ENCODE measurements at regions not wholly inside any gene's neighbourhood (a gene's known extent, or its start where the extent isn't known, plus 50 kb on each side); places are given as distances from the start of the nearest gene placed in this dataset.

DNA sequence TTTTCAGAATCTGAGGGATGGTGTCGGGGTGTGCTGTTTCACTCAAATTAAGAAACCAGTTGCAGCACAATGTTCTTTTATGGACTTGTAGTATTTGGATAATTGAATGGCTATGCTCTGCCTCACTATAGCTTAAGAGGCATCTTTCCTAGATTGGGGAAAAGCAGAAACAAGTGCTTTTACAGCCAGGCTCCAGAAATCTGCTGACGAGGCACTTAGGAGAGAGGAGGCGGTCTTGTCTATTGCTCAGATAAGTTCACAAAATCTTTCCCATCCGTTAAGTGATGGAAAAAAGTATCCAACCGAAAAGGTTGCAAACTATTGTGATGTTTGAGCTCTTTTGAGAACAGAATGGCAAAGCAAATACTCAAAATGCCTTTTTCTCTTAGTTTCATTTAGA lies 336.1 kb upstream of the RARB start:
- no peak for DNase-seq

DNA sequence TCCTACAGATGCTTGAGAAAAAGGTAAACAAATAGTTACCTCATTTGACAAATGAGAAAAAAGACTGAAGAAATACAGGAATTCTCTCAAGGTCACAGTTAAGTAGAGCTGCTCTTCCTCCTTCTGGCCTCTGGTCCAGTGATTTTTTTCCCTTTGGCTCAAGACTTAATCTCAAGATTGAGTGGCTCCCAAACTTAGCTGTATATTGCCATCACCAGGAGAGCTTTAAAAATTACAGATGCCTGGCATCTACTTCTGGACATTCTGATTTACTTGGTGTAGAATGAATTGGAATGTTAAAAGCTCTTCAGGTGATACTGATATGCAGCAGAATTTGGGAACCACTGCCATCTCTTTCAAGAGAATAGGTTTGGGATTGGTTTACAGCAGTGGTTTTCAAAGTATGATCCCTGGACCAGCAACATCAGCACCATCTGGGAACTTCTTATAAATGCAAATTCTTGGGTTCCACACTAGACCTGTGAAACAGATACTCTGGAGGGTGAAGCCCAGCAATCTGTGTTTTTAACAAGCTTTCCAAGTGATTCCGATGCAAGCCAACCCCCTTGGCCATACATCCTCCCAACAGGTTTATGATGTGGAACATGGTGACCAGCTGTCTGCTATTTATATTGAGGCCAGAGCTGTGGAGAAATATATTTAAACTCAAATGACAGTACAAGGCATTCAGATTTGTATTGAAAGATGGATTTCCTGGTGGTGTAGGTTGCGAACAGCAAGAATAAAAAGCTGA lies 333.0 kb upstream of the RARB start:
- DNase-seq = no peak

DNA sequence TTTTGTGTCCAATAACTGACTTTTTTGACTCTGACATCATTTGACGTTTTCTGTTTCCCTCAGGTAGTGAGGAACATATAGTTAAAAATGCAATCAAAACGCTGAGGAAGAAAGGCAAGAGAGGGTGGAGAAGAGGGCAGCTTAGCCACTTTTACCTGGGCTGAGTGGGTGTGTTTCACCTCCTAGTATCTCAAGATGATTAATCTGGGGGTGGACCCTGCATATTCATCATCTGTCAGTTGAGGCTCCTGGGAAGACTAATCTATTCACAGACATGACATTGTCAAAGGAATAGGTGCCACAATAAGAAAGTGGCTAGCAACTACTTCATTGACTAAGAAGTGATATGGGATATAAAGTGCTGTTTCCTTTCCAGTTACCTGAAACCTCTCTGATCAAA lies 331.5 kb upstream of the RARB start:
- DNase-seq = no peak

DNA sequence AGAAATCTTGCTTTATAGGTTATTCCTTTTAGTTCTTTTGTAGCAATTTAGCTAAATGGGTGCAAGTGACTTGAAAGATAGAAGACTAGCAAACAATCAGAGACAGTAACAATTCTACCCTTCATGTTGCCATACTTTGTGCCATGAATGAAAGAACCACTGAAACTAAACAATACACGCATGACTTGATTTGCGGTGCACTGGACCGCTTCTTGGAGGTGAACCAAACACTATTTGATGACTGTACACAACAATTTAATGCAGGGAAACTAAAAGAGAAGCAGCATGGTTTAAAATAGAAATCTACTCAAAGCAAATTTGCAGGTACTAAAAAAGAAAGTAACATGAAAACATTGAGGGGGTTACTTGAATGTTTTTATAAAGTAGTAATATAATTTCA lies 331.0 kb upstream of the RARB start:
- no peak for DNase-seq

DNA sequence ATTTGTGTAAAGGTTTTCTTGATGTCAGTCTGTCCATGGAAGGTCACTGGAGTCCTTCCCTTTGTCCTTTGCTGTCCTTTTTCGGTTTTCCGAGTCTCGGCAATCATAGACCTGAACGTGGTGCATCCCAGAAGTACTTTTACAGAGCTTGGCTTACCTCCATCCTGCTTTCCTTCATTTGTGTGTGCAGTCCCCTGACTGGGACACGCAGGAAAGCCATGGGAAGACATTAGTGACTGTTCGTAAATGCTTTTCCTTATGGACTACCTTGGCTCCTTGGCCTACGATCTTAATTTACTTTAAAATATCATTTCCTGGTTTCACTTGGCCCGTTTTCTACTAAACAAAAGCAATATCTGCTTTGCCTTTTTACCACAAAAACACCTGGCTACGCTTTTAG lies 328.4 kb upstream of the RARB start:
- peak in 2 of 3 donors; percentile 10 to 24 for DNase-seq

DNA sequence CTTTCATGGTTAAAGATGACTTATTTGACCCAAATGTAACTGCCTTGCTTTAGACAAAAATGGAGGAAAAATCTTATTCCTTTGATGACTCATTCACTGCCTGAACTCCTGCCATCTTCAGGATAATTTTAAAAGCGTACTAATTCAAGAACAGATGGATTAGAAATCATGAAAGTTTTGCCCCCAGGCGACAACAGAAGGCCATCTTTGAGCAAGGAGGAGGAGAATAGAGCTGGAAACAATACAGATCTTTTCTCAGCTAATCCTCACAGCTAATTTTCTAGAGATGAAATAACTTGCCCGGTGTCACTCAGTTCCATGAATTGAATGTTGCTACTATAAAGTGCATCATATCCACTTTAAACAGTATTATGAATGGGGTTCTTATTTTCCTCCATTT lies 324.7 kb upstream of the RARB start:
- no peak for DNase-seq

DNA sequence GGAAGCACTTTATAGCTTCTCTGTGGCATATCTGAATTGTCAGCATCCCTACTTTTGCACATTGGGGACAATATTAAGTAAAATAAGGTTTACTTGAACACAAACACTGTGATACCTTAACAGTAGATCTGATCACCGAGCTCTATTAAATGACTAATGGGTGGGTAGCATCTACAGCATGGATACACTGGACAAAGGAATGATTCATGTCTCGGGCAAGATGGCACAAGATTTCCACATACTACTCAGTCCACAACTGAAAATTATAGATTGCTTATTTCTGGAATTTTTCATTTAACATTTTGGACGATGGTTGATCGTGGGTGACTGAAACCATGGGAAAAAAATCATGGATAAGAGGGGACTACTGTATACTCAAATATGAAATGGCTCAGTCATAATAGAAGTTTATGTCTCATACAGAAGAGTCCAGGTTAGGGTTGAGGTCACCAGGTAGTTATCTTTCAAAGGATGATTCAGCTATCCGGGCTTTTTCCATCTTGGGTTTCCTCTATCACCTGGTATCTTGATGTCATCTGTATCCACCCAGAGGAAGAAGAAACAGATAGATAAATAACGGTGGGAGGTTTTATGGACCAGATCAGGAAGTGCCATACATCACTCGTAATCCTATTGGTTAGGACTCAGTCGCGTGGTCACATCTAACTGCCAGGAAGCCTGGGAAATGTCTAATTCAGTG lies 320.0 kb upstream of the RARB start:
- DNase-seq = no peak

DNA sequence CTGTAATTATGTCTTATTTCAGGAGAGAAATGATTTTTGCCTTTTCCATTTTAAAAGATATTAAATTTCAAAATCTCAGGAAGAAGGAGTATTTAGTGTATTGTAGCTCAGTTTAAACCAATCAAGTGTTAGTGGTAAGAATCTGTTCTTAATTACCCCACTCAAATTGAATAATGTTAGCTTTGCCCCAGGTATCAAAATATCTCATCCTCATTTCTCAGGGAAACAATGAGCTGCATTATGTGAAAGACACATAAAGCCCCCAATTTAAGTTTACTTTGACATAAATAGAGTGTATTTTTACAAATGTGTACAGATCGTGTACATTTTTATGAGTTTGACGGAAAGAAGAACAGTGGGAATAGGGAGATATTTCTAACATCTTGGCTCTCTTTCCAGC lies 317.4 kb upstream of the RARB start:
- DNase-seq = no peak

DNA sequence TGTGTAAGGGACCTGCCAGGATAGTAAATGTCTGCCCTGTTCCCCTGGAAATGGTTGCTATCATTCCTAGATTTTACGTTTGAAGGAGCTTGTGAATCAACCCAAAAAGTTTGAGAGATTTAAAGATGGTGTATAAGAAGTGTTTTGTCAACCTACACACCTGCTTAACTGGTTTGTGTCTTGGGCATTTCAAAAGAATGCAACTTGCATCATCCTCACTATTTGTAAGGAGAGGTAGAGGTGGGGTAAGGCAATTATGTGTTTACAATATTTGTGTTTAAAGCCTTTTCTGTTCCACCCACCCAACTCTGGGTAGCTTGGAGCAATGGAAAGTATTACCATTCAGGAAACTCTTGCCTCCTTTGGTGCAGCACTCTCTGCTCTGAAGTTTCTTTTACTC lies 314.2 kb upstream of the RARB start:
- DNase-seq = no peak

DNA sequence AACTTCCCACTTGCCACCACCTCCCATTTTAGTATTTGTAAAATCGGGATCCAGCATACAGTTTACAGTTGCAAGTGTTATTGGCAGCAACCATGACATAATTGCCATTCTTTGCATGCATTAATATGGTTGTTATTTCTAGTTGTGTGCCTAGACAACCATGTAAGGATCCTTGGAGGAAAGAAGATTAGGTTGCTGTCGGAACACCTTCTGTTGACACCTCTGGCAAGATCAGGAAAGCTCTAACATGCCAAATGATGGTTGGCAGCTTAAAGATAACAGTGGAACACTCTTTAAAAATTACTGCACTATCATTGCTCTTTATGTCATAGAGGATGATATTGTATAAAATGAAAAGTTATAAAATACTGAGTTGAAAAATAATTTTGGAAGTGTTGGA lies 313.5 kb upstream of the RARB start:
- DNase-seq = no peak

DNA sequence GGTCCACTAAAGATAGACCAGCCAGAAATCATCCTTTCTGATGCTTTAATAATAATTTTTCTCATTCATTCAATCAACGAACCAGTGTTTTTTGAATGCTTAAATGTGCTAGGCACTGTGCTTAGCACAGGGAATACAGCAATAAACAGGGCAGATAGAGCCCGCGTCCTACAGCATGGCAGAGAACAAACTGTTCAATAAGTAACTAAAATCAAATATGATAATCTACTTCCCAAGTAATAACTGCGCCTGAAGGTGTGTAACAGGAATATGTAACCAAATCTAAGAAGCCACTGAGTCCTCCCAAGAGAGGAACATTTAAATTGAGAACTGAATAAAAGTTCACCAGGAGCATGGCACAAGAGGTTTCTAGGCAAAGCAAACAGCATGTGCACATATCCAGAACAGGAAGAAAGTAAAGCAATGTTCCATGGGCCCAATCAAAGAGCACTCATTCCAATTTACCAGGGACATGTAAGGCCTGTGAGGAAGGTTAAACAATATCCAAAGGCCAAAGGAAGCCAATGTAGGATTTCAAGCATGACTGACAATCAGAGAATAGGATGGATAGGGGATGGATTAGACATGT lies 311.0 kb upstream of the RARB start:
- DNase-seq = no peak

DNA sequence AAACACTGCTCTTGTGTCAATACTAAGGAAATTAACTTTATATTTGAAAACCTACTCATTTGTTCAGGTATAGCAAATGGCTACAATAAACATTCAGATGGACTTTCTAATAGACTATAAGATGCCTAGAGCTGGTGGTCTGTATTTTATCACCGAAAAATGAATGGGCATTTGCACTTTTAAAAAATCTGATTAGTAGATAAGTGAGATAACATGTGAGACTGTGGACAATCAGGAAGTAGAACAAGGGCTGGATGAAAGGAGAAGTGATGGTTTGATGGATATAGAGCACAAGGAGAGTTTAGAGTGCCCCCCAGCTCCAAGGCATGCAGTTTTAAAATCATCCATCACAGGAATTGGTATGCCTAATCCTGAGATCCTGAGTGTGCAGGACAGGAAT lies 308.4 kb upstream of the RARB start:
- no peak for DNase-seq

DNA sequence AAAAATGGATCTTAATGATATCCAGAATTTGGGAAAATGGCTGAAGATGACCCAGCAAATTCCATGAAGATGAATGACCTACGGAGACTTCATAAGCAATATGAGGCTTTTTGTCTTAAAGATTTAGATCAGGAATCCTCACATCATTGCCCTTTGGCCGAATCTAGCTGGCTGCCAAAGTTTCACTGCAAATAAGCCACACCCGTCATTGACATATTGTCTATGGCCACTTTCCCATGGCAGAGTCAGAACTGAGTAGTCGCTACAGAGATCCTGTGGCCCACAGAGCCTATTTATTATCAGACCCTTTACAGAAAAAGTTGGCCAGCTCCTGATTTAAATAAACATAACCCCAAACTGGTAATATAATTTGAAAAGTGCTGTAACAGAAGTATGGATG lies 307.4 kb upstream of the RARB start:
- peak in 1 of 3 donors; percentile 34 for DNase-seq

DNA sequence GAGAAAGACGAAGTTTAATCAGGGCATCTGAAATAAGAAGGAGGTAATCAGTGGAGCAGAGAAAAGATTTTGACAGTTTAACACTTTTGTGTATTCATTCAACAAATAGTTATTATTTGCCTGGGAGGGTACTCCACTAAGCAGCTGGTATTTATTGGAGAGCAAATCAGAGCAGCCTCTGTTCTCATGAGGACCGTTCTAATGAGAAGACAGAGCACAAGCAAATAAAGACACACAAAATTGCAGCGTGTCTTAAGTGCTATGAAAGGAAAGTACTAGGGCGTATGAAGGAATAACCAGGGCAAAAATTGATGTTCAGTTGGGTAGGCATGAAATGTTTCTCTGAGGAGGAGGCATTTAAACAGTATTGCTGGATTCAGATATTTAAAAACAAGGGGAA lies 302.9 kb upstream of the RARB start:
- DNase-seq = no peak

DNA sequence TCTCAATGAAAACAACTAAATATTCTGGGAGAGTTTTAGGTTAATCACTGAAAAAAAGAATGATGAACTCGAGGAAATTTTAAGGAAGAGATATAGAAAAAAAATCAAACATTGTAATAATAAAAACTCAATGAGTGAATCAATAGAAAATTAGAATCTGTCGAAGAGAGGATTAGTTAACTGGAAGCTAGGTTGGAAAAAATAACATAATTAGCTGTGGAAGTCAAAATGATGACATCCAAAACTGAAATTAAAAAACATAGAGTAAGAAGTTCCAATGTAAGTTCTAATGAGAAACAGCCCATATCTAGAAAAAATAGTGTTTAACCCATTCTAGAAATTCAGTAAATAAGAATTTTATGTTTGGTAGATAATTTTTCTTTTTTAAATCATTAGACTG lies 299.3 kb upstream of the RARB start:
- DNase-seq = no peak

DNA sequence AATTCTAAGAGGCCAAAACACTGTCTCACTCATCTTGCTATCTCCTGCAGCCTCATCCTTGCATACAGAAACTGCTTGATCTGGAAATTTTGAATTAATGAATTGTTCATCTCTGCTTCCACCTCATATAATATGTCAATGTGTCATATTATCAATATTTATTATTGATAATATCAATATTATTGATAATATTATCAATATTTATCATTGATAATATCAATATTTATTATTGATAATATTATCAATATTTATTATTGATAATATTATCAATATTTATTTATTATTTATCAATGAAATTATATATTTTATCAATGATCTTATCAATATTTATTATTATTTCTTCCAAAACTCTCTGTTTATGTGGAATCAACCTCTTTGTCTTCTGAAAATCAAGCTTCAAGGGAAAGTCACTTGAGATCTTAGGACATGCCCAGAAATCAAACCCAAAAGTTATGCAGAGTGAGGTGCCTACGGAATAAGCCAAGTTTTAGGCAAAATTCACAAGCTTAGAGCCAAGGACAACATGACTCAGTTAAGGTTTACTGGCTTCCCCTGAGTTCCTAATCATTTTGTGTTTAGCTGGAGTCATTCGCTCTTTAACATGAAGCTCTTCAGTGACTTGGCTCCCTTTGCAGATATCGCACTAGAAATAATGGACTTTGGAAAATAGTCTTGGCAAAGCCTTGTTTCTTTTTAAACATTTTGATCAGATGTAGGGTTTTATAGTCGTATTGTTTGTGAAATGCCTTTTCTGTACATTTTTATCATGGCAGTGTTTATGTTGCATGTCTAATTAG lies 297.1 kb upstream of the RARB start:
- DNase-seq = peak; percentile 2 to 72 (median 22)

DNA sequence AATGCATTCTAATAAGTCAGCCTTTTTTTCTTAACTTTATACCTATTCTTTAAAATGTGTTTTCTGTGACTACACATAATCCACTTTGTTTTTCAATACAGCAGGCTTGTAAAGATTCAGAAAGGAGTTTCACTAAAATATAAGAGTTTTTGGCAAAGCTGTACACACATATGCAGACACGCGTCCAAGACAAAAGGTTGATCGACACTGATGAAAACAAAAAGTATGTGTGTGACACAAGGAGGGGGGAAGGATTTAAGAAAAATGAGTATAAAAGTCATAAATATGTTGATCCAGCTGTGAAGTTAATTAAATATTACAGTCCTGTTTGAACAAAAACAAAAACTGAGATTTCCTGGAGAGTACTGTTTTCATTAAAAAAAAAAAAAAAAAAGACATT lies 294.5 kb upstream of the RARB start:
- peak in 1 of 3 donors; percentile 64 for DNase-seq

DNA sequence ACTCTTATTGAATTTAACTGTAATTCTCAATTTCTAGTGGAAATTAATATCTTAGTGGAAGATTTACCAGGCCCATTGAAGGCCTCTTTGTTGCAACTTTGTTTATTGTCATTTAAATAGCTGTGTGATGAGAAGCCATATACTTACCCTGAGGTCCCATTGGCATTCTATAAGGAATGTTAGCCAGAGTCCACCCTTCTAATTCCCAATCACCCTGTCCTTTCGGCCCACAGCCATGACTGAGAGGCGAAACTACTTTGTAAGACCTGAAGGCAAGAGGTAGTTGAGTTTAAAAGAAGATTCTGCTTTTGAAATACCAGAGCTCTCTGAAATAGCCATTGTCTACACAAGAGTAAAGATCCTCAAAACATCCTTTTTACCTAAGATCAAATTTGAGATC lies 290.5 kb upstream of the RARB start:
- DNase-seq = no peak

DNA sequence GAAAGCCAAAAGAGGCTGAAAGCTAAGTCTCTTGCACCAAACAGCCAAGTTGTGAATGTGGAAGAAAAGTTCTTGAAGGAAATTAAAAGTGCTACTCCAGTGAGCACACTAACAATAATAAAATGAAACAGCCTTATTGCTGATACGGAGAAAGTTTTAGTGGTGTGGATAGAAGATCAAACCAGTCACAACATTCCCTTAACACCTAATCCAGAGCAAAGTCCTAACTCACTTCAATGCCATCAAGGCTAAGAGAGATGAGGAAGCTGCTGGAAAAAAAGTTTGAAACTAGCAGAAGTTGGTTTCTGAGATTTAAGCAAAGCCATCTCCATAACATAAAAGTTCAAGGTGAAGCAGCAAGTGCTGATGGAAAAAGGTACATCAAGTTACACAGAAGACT lies 288.8 kb upstream of the RARB start:
- DNase-seq = no peak

DNA sequence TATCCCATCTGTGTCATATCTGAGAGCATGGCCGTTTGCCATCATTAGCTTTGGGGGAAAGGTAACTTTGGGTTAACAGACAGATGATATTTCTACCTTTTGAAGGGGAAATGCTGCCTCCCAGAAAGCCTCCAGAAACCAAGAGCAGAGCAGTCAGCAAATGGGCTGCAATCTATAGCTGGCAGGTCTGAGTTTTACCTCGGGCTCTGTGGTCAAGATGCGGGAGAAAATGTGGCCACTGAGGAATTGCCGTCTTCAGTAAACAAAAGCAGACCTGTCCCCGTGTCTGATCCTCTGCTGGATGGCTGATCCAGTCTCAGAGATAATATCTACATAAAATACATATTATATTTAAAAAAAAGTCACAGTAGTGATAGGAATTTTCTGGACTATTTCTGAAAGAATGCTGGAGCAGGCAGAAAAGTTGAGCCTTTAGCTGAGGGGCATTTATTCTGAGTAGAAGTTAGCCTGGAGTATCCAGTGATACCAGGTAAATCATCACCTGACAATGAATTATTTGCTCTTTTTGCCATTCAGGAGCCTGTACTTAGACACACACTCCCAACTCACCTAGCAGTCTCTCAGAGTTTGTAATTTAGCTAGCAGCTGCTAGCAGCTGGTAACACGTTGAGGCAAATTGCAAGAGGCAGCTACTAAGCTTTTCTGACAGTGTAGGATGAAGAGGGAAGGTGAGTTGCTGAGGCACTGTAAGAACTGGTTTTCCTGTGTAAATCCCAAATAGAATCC lies 285.3 kb upstream of the RARB start:
- no peak for DNase-seq

DNA sequence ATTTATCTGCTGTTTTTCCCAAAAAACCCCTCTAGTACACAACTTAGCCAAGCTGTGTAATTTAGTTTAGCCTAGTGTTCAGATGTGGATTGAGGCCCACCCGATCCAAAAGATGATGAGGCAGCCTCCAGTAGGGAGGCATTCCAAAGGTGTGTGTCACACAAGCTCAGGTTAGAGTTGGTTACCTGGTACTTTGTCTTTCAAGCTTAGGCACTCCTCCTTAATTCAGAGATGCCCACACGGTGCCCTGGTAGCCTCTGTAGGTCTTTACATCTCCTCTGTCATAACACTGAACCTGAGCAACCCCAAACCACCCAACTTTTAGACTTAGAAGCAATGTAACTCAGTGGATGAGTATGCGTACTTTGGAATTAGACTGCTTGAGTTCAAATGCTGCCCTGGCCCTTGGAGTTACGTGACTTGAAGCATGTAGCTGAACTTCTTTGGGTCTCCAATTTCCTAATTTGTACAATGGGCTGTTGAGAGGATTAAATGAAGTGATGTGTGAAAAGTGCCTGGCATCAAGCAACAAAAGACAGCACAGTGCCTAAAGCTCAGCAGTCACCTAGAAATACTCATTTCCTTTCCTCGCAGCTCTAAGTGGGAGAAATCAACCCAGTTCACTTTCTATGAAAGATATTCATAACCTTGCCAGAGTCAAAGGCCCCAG lies 284.6 kb upstream of the RARB start:
- no peak for DNase-seq

All from muscle of back (tissue), 3 donors.